HS-27A (cell line): ENCODE measurements at regions not wholly inside any gene's neighbourhood (a gene's known extent, or its start where the extent isn't known, plus 50 kb on each side); places are given as distances from the start of the nearest gene placed in this dataset.

ENCODE experiments used
- DNase-seq: peaks from one replicate; pipeline ENCODE4 v3.0.0-alpha.2; 2012; ENCODE audit warnings: low read depth, missing footprints

- no peak for DNase-seq
Measured at GRCh38 chr4:165720411-165721082, 152.5 kb upstream of the TLL1 start.

GRCh38 chr4:165721815-165722214 is 151.2 kb upstream of the TLL1 start:
- DNase-seq: no peak

- DNase-seq: no peak
Measured at GRCh38 chr4:165723051-165723795, 149.8 kb upstream of the TLL1 start.

GRCh38 chr4:165724786-165725185 is 148.3 kb upstream of the TLL1 start:
- DNase-seq: no peak

- DNase-seq: no peak
Measured at GRCh38 chr4:165725352-165725751, 147.7 kb upstream of the TLL1 start.

- DNase-seq: peak; percentile 14
Measured at GRCh38 chr4:165726831-165727230, 146.2 kb upstream of the TLL1 start.

GRCh38 chr4:165737309-165737972 is 135.6 kb upstream of the TLL1 start:
- DNase-seq: no peak

- no peak for DNase-seq
Measured at GRCh38 chr4:165738571-165738970, 134.5 kb upstream of the TLL1 start.

GRCh38 chr4:165740911-165741310 is 132.1 kb upstream of the TLL1 start:
- no peak for DNase-seq

GRCh38 chr4:165743422-165743821 is 129.6 kb upstream of the TLL1 start:
- no peak for DNase-seq

GRCh38 chr4:165744370-165744769 is 128.7 kb upstream of the TLL1 start:
- no peak for DNase-seq

- DNase-seq: no peak
Measured at GRCh38 chr4:165748321-165748720, 124.7 kb upstream of the TLL1 start.

GRCh38 chr4:165751882-165752281 is 121.2 kb upstream of the TLL1 start:
- DNase-seq: no peak

- no peak for DNase-seq
Measured at GRCh38 chr4:165754664-165755063, 118.4 kb upstream of the TLL1 start.

- DNase-seq: no peak
Measured at GRCh38 chr4:165756836-165757235, 116.2 kb upstream of the TLL1 start.

GRCh38 chr4:165757451-165757850 is 115.6 kb upstream of the TLL1 start:
- no peak for DNase-seq

- no peak for DNase-seq
Measured at GRCh38 chr4:165758086-165758485, 115.0 kb upstream of the TLL1 start.

GRCh38 chr4:165760182-165760581 is 112.9 kb upstream of the TLL1 start:
- DNase-seq: no peak

GRCh38 chr4:165761963-165762362 is 111.1 kb upstream of the TLL1 start:
- DNase-seq: no peak

GRCh38 chr4:165763640-165764039 is 109.4 kb upstream of the TLL1 start:
- DNase-seq: no peak

- DNase-seq: no peak
Measured at GRCh38 chr4:165765053-165765452, 108.0 kb upstream of the TLL1 start.

- no peak for DNase-seq
Measured at GRCh38 chr4:165766018-165766417, 107.0 kb upstream of the TLL1 start.

GRCh38 chr4:165766976-165767375 is 106.1 kb upstream of the TLL1 start:
- no peak for DNase-seq
